CD4-positive, alpha-beta T cell (primary cell): ENCODE measurements at regions not wholly inside any gene's neighbourhood (a gene's known extent, or its start where the extent isn't known, plus 50 kb on each side); places are given as distances from the start of the nearest gene placed in this dataset.

Source experiments
- ATAC-seq: fragments of 200-7000 bp; cut with Tn5 transposase; one replicate; pipeline ENCODE4 v1.10.0; 2022; ENCODE audit warnings: mild to moderate bottlenecking; ENCODE audit not compliant: poor library complexity
- CTCF ChIA-PET: fragments of 350-600 bp; sonication (Branson Sonifier 250); formaldehyde crosslinking; loops from one replicate; lab custom pipeline; 2021; ENCODE audit warnings: antibody characterized with exemption, inconsistent platforms; lab: Charles Lee
- POLR2A ChIA-PET: fragments of 350-600 bp; sonication (Branson Sonifier 250); formaldehyde crosslinking; loops from one replicate; lab custom pipeline; 2021; ENCODE audit warnings: antibody characterized with exemption, inconsistent platforms; lab: Charles Lee
- DNase-seq, 14 experiments: peaks; one replicate each; pipeline ENCODE4 v3.0.0-alpha.2; 2013 to 2020; ENCODE audit warnings: mixed read lengths in 2 of 14
- H3K27ac ChIP-seq, 2 donors: one replicate each; pipeline versions ENCODE4 v1.5.1 to v1.7.0; 2013; ENCODE audit warnings: low read length in 2 of 2, low read depth in 1 of 2, mild to moderate bottlenecking in 1 of 2
- H3K27me3 ChIP-seq, 2 experiments: 1 replicate in 1 of 2; 2 replicates in 1 of 2; pipeline versions ENCODE4 v1.6.1 to v1.7.0; 2013; ENCODE audit warnings: low read length in 2 of 2, control low read depth in 1 of 2, mild to moderate bottlenecking in 1 of 2, moderate library complexity in 1 of 2; ENCODE audit not compliant: insufficient read depth in 2 of 2, control insufficient read depth in 1 of 2
- H3K36me3 ChIP-seq: one replicate; pipeline ENCODE4 v1.6.1; 2013; ENCODE audit warnings: low read length, control low read depth; ENCODE audit not compliant: insufficient read depth
- H3K4me1 ChIP-seq: one replicate; pipeline ENCODE4 v1.6.1; 2013; ENCODE audit warnings: low read length, control low read depth; ENCODE audit not compliant: insufficient read depth
- H3K4me3 ChIP-seq: one replicate; pipeline ENCODE4 v1.5.1; 2013; ENCODE audit warnings: mild to moderate bottlenecking, low read length, moderate library complexity
- H3K9me3 ChIP-seq, 2 experiments: 1 replicate in 1 of 2; 2 replicates in 1 of 2; pipeline versions ENCODE4 v1.6.1 to v1.7.0; 2013; ENCODE audit warnings: low read length in 2 of 2, mild to moderate bottlenecking in 2 of 2, control low read depth in 1 of 2, moderate library complexity in 1 of 2; ENCODE audit not compliant: control insufficient read depth in 1 of 2, insufficient read depth in 1 of 2
- H3K27ac Mint-ChIP-seq: one replicate; pipeline ENCODE4 v1.8.0; 2020; ENCODE audit warnings: mixed read lengths
- H3K27me3 Mint-ChIP-seq: one replicate; pipeline ENCODE4 v1.8.0; 2021; ENCODE audit warnings: mixed read lengths
- H3K36me3 Mint-ChIP-seq: one replicate; pipeline ENCODE4 v1.8.0; 2021; ENCODE audit warnings: low read depth, mixed read lengths
- H3K4me1 Mint-ChIP-seq: one replicate; pipeline ENCODE4 v1.8.0; 2021; ENCODE audit warnings: low read depth, mixed read lengths
- H3K4me3 Mint-ChIP-seq: one replicate; pipeline ENCODE4 v1.8.0; 2020; ENCODE audit warnings: mild to moderate bottlenecking, mixed read lengths
- H3K9me3 Mint-ChIP-seq: one replicate; pipeline ENCODE4 v1.8.0; 2020; ENCODE audit warnings: mixed read lengths
- intact Hi-C, 2 experiments: fragments of 100-400 bp; cut with DNase I in 1 of 2; cut with micrococcal nuclease in 1 of 2; formaldehyde crosslinking; loops; one replicate each; pipeline versions ENCODE4 v1.15.1 to v1.9.0; 2023 to 2025; cut with DNase I, micrococcal nuclease
- TF ChIP-seq, protein P1 (sequence below): fragments of 200-600 bp; IDR thresholded peaks from one replicate; pipeline ENCODE4 v1.8.0; 2022; ENCODE audit warnings: antibody characterized with exemption, mild to moderate bottlenecking

DNA sequence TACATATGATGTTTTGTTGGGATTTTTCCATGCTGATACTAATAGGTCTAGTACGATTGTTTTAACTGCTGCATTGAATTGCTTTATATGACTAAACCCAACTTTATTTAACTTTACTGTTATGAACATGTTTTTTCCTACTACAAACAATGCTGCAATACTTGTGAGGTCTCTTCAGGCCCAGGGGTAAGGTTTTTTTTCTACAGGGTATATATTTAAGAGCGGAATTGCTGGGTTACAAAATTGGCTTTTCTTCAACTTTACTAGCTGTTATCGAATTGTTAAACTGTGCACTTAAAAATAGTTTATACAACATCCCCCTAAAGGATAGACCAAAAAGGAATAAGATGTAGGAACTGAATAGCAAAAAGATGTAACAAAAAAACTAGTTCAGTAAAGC is 78.5 kb upstream of the TMEM178A start:
- DNase-seq, result no peak
- ATAC-seq, result no peak
- H3K4me3 Mint-ChIP-seq, result no peak overlapping the region
- H3K9me3 Mint-ChIP-seq, result no peaks in the 10 kb centered on the region
- POLR2A ChIA-PET, result interaction anchor here (1.0 kb wide), 1 partner anchor 20 kb away, joined by 3 read pairs; no protein-coding TSS in a partner anchor
- Histone ChIP-seq H3K27me3 (no peaks in the 10 kb centered on the region), H3K4me1 (no peaks in the 10 kb centered on the region), H3K4me3 (no peak overlapping the region), H3K36me3 (no peaks in the 10 kb centered on the region), H3K27ac (no peak overlapping the region), H3K9me3 (no peaks in the 10 kb centered on the region)
- intact Hi-C loops, result no loop called here
- TF ChIP-seq, protein P1, sequence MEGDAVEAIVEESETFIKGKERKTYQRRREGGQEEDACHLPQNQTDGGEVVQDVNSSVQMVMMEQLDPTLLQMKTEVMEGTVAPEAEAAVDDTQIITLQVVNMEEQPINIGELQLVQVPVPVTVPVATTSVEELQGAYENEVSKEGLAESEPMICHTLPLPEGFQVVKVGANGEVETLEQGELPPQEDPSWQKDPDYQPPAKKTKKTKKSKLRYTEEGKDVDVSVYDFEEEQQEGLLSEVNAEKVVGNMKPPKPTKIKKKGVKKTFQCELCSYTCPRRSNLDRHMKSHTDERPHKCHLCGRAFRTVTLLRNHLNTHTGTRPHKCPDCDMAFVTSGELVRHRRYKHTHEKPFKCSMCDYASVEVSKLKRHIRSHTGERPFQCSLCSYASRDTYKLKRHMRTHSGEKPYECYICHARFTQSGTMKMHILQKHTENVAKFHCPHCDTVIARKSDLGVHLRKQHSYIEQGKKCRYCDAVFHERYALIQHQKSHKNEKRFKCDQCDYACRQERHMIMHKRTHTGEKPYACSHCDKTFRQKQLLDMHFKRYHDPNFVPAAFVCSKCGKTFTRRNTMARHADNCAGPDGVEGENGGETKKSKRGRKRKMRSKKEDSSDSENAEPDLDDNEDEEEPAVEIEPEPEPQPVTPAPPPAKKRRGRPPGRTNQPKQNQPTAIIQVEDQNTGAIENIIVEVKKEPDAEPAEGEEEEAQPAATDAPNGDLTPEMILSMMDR, result no peak
- no peaks in the 10 kb centered on the region for H3K4me1 Mint-ChIP-seq
- CTCF ChIA-PET, result no interaction called here
- no peaks in the 10 kb centered on the region for H3K27me3 Mint-ChIP-seq
- no peaks in the 10 kb centered on the region for H3K36me3 Mint-ChIP-seq
- H3K27ac Mint-ChIP-seq, result no peak overlapping the region

DNA sequence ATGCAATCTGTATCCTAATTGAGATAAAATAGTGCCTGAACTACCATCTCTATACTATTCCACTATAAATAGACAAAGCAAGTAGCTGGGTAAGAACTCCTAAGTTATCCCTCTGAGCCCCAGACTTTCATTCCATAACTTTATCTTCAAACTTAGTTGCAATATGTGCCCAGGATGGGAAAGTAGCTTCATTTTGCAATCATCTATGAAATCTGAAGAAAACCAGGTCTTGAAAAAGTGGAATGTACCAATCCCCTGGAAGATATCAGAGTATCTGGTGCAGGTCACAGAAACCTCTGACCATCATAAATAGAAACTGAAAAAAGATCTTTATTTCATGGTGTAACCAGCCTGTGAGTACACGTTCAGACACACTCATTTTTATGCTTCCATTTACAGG is 78.1 kb upstream of the TMEM178A start:
- CTCF ChIA-PET, result no interaction called here
- no peak for ATAC-seq
- intact Hi-C loops, result no loop called here

DNA sequence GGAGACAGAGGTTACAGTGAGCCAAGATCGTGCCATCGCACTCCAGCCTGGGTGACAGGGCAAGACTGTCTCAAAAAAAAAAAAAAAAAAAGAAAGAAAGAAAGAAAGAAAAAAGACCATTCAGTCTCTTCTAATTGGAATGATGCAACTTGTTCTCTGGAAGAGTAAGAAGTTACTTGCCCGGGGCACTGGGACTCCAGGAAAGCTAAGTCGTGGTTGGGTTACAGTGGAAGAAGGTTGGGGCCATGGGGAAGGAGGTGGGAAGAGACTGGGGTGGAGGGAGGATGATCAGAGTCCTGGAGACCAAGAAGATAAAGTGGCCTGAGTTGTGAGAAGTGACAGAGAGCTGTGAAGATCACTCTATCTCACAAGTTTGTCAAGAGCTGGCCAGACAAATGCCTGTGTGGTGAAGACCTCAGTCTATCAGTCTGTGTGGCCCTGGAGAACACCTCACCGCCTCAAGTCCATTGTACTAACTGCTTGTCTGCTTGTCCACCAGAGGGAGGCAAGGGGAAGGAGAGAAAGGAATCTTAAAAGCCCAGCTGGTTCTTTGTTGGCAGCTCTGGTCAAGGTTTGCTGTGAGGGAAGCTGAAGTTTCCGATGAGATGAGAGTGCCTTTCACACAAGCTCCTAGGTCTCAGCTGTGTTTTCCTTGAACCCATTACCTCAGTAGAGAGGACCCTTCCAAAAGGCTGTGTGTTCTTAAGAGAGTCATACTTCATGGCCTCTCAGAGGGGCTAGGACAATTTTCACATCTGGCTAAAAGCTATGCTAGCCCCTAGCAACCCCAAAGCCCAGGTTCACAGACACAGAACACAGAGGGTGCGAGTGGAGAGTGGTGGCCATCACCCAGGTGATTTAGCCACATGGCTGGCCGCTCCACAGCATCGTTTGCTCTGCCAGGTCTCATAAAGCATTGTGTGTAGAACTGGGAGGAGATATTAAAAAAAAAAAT is 72.0 kb upstream of the TMEM178A start:
- Histone ChIP-seq H3K9me3 (no peaks in the 10 kb centered on the region), H3K36me3 (no peaks in the 10 kb centered on the region), H3K27me3 (no peaks in the 10 kb centered on the region), H3K4me3 (no peak overlapping the region), H3K27ac (no peak overlapping the region), H3K4me1 (no peaks in the 10 kb centered on the region)
- H3K27me3 Mint-ChIP-seq, result no peaks in the 10 kb centered on the region
- ATAC-seq, result no peak
- no peaks in the 10 kb centered on the region for H3K4me1 Mint-ChIP-seq
- no peak overlapping the region for H3K27ac Mint-ChIP-seq
- POLR2A ChIA-PET, result no interaction called here
- TF ChIP-seq, protein P1, result no peak
- no peaks in the 10 kb centered on the region for H3K9me3 Mint-ChIP-seq
- H3K36me3 Mint-ChIP-seq, result no peaks in the 10 kb centered on the region
- DNase-seq, result peak in 2 of 14 experiments; percentile 3 to 7
- intact Hi-C loops, result no loop called here
- no peak overlapping the region for H3K4me3 Mint-ChIP-seq
- CTCF ChIA-PET, result interaction anchor here (0.6 kb wide), 1 partner anchor 11 kb away, joined by 3 read pairs; no protein-coding TSS in a partner anchor

More for the DNA sequence above, 78.1 kb upstream of the TMEM178A start:
- no peaks in the 10 kb centered on the region for H3K9me3 Mint-ChIP-seq
- POLR2A ChIA-PET, result interaction anchor here (1.0 kb wide), 1 partner anchor 20 kb away, joined by 3 read pairs; no protein-coding TSS in a partner anchor
- Histone ChIP-seq H3K9me3 (no peaks in the 10 kb centered on the region), H3K4me1 (no peaks in the 10 kb centered on the region), H3K27me3 (no peaks in the 10 kb centered on the region), H3K36me3 (no peaks in the 10 kb centered on the region), H3K4me3 (no peak overlapping the region), H3K27ac (no peak overlapping the region)
- no peak overlapping the region for H3K27ac Mint-ChIP-seq
- no peaks in the 10 kb centered on the region for H3K36me3 Mint-ChIP-seq
- DNase-seq, result no peak
- H3K4me3 Mint-ChIP-seq, result no peak overlapping the region
- TF ChIP-seq, protein P1, result no peak
- no peaks in the 10 kb centered on the region for H3K4me1 Mint-ChIP-seq
- H3K27me3 Mint-ChIP-seq, result no peaks in the 10 kb centered on the region
